ENCODE measurements at regions not wholly inside any gene's neighbourhood (a gene's known extent, or its start where the extent isn't known, plus 50 kb on each side); places are given as distances from the start of the nearest gene placed in this dataset.

GRCh38 chr11:25159341-25159740 lies 662.5 kb downstream of the LUZP2 start:
- TF ChIP-seq CTCF (IDR thresholded peaks at IDR 0.05) (no peak), POLR2A (IDR thresholded peaks at IDR 0.05) (no peak)
